Testis (tissue), 2 donors: ENCODE measurements at regions not wholly inside any gene's neighbourhood (a gene's known extent, or its start where the extent isn't known, plus 50 kb on each side); places are given as distances from the start of the nearest gene placed in this dataset.

Experiments
- CTCF ChIP-seq, 3 experiments: fragments of 450-650 bp in 2 of 3; fragments of 200-600 bp in 1 of 3; sonication (generic) in 1 of 3; IDR thresholded peaks; one replicate each; pipeline ENCODE4 v1.5.1; 2016 to 2019; ENCODE audit warnings: antibody characterized with exemption in 3 of 3, mild to moderate bottlenecking in 2 of 3, moderate library complexity in 1 of 3
- POLR2A ChIP-seq: fragments of 450-650 bp; IDR thresholded peaks from one replicate; pipeline ENCODE4 v1.6.1; 2017; ENCODE audit warnings: antibody characterized with exemption, mild to moderate bottlenecking, moderate library complexity

- TF ChIP-seq CTCF (IDR thresholded peaks at IDR 0.05) (no peak), POLR2A (no peak)
Measured at GRCh38 chr7:16021851-16022250, 335.4 kb upstream of the MEOX2 start.
